PC-3 (cell line): ENCODE measurements at regions not wholly inside any gene's neighbourhood (a gene's known extent, or its start where the extent isn't known, plus 50 kb on each side); places are given as distances from the start of the nearest gene placed in this dataset.
"Not testable (repeated sequence)": the region's sequence is repeated elsewhere in the genome, so short reads cannot be mapped to it uniquely, and the experiment has no call there.

Experiments
- ATAC-seq: fragments of 200-7000 bp; cut with Tn5 transposase; 2 replicates; pipeline ENCODE4 v1.9.1; 2020; ENCODE audit warnings: mild to moderate bottlenecking, moderate library complexity
- BruUV-seq: library from RNA; stranded (reverse); fragments of 400-500 nt; replicated peaks from 2 replicates; lab custom pipeline; 2021; lab: Mats Ljungman, UMichigan
- CTCF ChIA-PET: fragments of 300-600 bp; sonication (Branson Sonifier 250); formaldehyde crosslinking; loops from one replicate; lab custom pipeline; 2022; ENCODE audit warnings: antibody characterized with exemption; lab: Charles Lee
- POLR2A ChIA-PET: fragments of 300-600 bp; sonication (Branson Sonifier 250); formaldehyde crosslinking; loops from one replicate; lab custom pipeline; 2022; ENCODE audit warnings: antibody characterized with exemption; ENCODE audit not compliant: unreplicated experiment; lab: Charles Lee
- DNase-seq: peaks from one replicate; pipeline ENCODE4 v3.0.0-alpha.2; 2015
- H2AFZ ChIP-seq: fragments of 300-600 bp; sonication (generic); 2 replicates; pipeline ENCODE4 v1.6.0; 2016; ENCODE audit warnings: antibody characterized with exemption, low read length
- H3F3A ChIP-seq: fragments of 300-600 bp; sonication (generic); one replicate; pipeline ENCODE4 v1.6.0; 2017; ENCODE audit warnings: antibody characterized with exemption, low read length, control low read depth, mild to moderate bottlenecking; ENCODE audit not compliant: unreplicated experiment
- H3K27ac ChIP-seq: fragments of 300-600 bp; sonication (generic); 2 replicates; pipeline ENCODE4 v1.5.1; 2016; ENCODE audit warnings: mild to moderate bottlenecking, low read length
- H3K27me3 ChIP-seq: fragments of 300-600 bp; sonication (generic); 2 replicates; pipeline ENCODE4 v1.6.1; 2016; ENCODE audit warnings: low read length, mixed read lengths
- H3K36me3 ChIP-seq: fragments of 300-600 bp; sonication (generic); 2 replicates; pipeline ENCODE4 v1.6.1; 2016; ENCODE audit warnings: low read depth, mixed run types, low read length, mixed read lengths
- H3K4me1 ChIP-seq: fragments of 300-600 bp; sonication (generic); 2 replicates; pipeline ENCODE4 v1.5.1; 2016; ENCODE audit warnings: low read length; ENCODE audit not compliant: insufficient read depth
- H3K4me2 ChIP-seq: fragments of 300-600 bp; sonication (generic); 2 replicates; pipeline ENCODE4 v1.6.0; 2016; ENCODE audit warnings: low read length
- H3K4me3 ChIP-seq: fragments of 300-600 bp; sonication (generic); 2 replicates; pipeline ENCODE4 v1.5.1; 2016; ENCODE audit warnings: mild to moderate bottlenecking, low read length, mixed read lengths
- H3K79me2 ChIP-seq: fragments of 300-600 bp; sonication (generic); 2 replicates; pipeline ENCODE4 v1.6.1; 2017; ENCODE audit warnings: low read length, mixed read lengths
- H3K9ac ChIP-seq: fragments of 300-600 bp; sonication (generic); 2 replicates; pipeline ENCODE4 v1.6.0; 2016; ENCODE audit warnings: mild to moderate bottlenecking, low read length
- H3K9me2 ChIP-seq: fragments of 300-600 bp; sonication (generic); replicated peaks from 2 replicates; pipeline ENCODE4 v1.6.1; 2016; ENCODE audit warnings: mixed run types, low read length, mixed read lengths
- H3K9me3 ChIP-seq: fragments of 300-600 bp; sonication (generic); 2 replicates; pipeline ENCODE4 v1.6.1; 2016; ENCODE audit warnings: low read length, mixed read lengths
- H4K20me1 ChIP-seq: fragments of 300-600 bp; sonication (generic); 2 replicates; pipeline ENCODE4 v1.6.1; 2016; ENCODE audit warnings: low read length, mixed read lengths
- CTCF ChIP-seq: fragments of 300-600 bp; sonication (generic); conservative IDR thresholded peaks from 2 replicates; pipeline ENCODE4 v1.5.1; 2017; ENCODE audit warnings: antibody characterized with exemption, low read depth, mild to moderate bottlenecking, low read length
- EZH2 ChIP-seq: fragments of 300-600 bp; sonication (generic); IDR thresholded peaks from one replicate; pipeline ENCODE4 v1.6.1; 2017; ENCODE audit warnings: antibody characterized with exemption, mild to moderate bottlenecking, low read length; ENCODE audit not compliant: unreplicated experiment
- EZH2phosphoT487 ChIP-seq: fragments of 300-600 bp; sonication (generic); IDR thresholded peaks from 2 replicates; pipeline ENCODE4 v1.6.1; 2018; ENCODE audit warnings: mild to moderate bottlenecking, antibody characterized with exemption, low read length, borderline replicate concordance
- intact Hi-C: fragments of 100-400 bp; cut with micrococcal nuclease; formaldehyde crosslinking; loops from 2 replicates; pipeline ENCODE4 v1.9.0; 2023

- Histone ChIP-seq H3K36me3 (no peaks in the 10 kb centered on the region), H3K9me2 (no peaks in the 10 kb centered on the region), H4K20me1 (no peaks in the 10 kb centered on the region), H2AFZ (no peak overlapping the region), H3K27me3 (no peaks in the 10 kb centered on the region), H3K4me1 (no peaks in the 10 kb centered on the region), H3K4me2 (no peak overlapping the region), H3K9me3 (no peaks in the 10 kb centered on the region), H3K9ac (no peak overlapping the region), H3F3A (no peaks in the 10 kb centered on the region), H3K27ac (no peak overlapping the region), H3K79me2 (no peaks in the 10 kb centered on the region), H3K4me3 (no peak overlapping the region)
- DNase-seq (no peak), ATAC-seq (no peak)
- intact Hi-C loops: no loop called here
- POLR2A ChIA-PET: no interaction called here
- CTCF ChIA-PET: no interaction called here
- no peak for TF ChIP-seq CTCF
- no peak for TF ChIP-seq EZH2
- TF ChIP-seq EZH2phosphoT487: no peak
- BruUV-seq: no TSS peak
Measured at GRCh38 chr6:51318674-51319073, 500.0 kb downstream of the TFAP2B start.

- H3K36me3 ChIP-seq, H3K27me3 ChIP-seq, BruUV-seq, H3K79me2 ChIP-seq, H3K9ac ChIP-seq, H3K9me3 ChIP-seq, H4K20me1 ChIP-seq, CTCF ChIA-PET, POLR2A ChIA-PET, H3K27ac ChIP-seq, H3K9me2 ChIP-seq, H2AFZ ChIP-seq, DNase-seq, H3K4me1 ChIP-seq, ATAC-seq, H3F3A ChIP-seq, intact Hi-C loops, H3K4me3 ChIP-seq, H3K4me2 ChIP-seq: not testable (repeated sequence)
Measured at GRCh38 chr6:51321477-51321876, 502.8 kb downstream of the TFAP2B start.

GRCh38 chr6:51322505-51322904, 503.8 kb downstream of the TFAP2B start:
- Histone ChIP-seq H3K79me2 (no peaks in the 10 kb centered on the region), H2AFZ (no peak overlapping the region), H4K20me1 (no peaks in the 10 kb centered on the region), H3K4me2 (no peak overlapping the region), H3K36me3 (no peaks in the 10 kb centered on the region), H3K9ac (no peak overlapping the region), H3K9me2 (no peaks in the 10 kb centered on the region), H3K4me1 (no peaks in the 10 kb centered on the region), H3K9me3 (no peaks in the 10 kb centered on the region), H3F3A (no peaks in the 10 kb centered on the region), H3K27ac (no peak overlapping the region), H3K27me3 (no peaks in the 10 kb centered on the region), H3K4me3 (no peak overlapping the region)
- ATAC-seq (no peak), DNase-seq (peak; percentile 26)
- intact Hi-C loops: no loop called here
- ChIA-PET POLR2A (no interaction called here), CTCF (no interaction called here)
- no peak for TF ChIP-seq EZH2phosphoT487
- no peak for TF ChIP-seq EZH2
- no peak for TF ChIP-seq CTCF
- no TSS peak for BruUV-seq
